ENCODE measurements at regions not wholly inside any gene's neighbourhood (a gene's known extent, or its start where the extent isn't known, plus 50 kb on each side); places are given as distances from the start of the nearest gene placed in this dataset.

DNA sequence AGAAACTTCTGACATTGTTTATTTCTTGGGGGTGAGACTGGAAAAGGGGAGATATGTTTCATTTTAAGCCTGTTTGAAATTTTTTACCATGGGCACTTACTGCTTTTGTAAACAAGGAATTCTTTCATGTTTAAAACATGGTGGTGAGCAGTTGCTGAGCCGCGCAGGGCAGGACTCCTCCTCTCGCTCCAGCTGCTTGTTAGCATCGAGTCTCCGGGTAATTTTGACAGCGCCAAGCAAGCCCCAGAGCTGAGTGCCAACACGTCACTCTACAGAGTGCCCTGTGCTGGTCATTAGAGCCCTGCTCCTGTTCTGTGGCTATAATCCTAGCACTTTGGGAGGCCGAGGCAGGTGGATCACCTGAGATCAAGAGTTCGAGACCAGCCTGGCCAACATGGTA is 116.5 kb upstream of the MSX2 start:
- no peak for DNase-seq (ENCODE audit: low read depth in 4 of 4, low spot score in 2 of 4)

- peak in 2 of 4 donors; percentile 20 to 31 for DNase-seq (ENCODE audit: low read depth in 4 of 4, low spot score in 2 of 4)
Observed at GRCh38 chr5:174608631-174609097, 115.7 kb upstream of the MSX2 start.

GRCh38 chr5:174609116-174609515 is 115.3 kb upstream of the MSX2 start:
- DNase-seq (ENCODE audit: low read depth in 4 of 4, low spot score in 2 of 4) = no peak

- DNase-seq (ENCODE audit: low read depth in 4 of 4, low spot score in 2 of 4) = no peak
Observed at GRCh38 chr5:174610968-174611367, 113.4 kb upstream of the MSX2 start.

DNA sequence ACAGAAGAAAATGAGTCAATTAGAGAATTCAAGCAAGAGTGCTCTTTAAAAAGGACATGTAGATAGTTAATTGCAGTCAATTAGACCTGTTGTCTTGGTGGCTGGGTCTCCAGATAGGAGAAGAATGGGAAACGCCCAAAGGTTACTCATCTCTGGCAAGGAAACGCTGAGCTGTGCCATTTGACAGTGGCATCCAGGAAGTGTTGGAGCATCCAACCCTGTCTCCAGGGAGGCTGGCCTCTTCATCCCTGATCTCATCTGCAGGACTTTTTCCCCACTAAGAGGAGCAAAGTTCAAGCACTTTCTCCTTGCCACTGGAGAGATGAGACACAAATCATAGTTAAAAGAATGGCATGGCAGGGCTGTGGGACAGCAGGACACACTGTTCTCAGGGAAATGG is 111.7 kb upstream of the MSX2 start:
- DNase-seq (ENCODE audit: low read depth in 4 of 4, low spot score in 2 of 4) = no peak

DNA sequence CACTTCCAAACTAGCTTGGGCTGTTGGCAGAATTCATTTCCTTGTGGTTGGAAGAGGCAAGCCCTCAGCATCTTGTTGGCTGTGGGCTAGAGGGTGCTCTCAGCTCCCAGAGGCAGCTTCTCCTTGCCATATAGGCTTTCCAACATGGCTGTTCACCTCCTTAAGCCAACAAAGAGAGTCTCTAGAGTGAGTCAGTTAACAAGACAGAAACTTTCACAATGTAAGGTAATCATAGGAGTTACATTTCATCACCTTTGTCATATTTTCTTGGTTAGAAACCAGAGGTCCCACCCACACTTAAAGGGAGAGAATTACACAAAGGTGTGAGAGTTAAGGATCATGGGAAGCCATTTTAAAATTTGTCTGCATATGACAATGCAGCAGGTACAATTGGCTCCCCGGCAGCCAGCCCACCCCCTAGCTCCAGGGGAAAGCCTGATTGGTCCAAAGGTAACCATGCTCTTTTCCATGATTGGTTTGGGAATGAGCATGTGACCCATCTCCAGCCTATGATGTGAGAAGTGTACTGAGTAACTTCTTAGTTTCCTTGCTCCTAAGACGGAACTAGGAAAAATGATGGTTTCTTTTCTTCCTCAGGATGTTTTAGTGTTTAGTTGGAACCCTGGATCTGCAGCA is 109.8 kb upstream of the MSX2 start:
- DNase-seq (ENCODE audit: low read depth in 4 of 4, low spot score in 2 of 4) = no peak

GRCh38 chr5:174616036-174616435 is 108.3 kb upstream of the MSX2 start:
- no peak for DNase-seq (ENCODE audit: low read depth in 4 of 4, low spot score in 2 of 4)

- DNase-seq (ENCODE audit: low read depth in 4 of 4, low spot score in 2 of 4) = no peak
Observed at GRCh38 chr5:174617285-174617684, 107.1 kb upstream of the MSX2 start.

GRCh38 chr5:174617910-174618309 is 106.5 kb upstream of the MSX2 start:
- no peak for DNase-seq (ENCODE audit: low read depth in 4 of 4, low spot score in 2 of 4)

- DNase-seq (ENCODE audit: low read depth in 4 of 4, low spot score in 2 of 4) = no peak
Observed at GRCh38 chr5:174618589-174618988, 105.8 kb upstream of the MSX2 start.

GRCh38 chr5:174622067-174622466 is 102.3 kb upstream of the MSX2 start:
- no peak for DNase-seq (ENCODE audit: low read depth in 4 of 4, low spot score in 2 of 4)

GRCh38 chr5:174623018-174623417 is 101.4 kb upstream of the MSX2 start:
- no peak for DNase-seq (ENCODE audit: low read depth in 4 of 4, low spot score in 2 of 4)

GRCh38 chr5:174623433-174624019 is 100.9 kb upstream of the MSX2 start:
- DNase-seq (ENCODE audit: low read depth in 4 of 4, low spot score in 2 of 4) = no peak

DNA sequence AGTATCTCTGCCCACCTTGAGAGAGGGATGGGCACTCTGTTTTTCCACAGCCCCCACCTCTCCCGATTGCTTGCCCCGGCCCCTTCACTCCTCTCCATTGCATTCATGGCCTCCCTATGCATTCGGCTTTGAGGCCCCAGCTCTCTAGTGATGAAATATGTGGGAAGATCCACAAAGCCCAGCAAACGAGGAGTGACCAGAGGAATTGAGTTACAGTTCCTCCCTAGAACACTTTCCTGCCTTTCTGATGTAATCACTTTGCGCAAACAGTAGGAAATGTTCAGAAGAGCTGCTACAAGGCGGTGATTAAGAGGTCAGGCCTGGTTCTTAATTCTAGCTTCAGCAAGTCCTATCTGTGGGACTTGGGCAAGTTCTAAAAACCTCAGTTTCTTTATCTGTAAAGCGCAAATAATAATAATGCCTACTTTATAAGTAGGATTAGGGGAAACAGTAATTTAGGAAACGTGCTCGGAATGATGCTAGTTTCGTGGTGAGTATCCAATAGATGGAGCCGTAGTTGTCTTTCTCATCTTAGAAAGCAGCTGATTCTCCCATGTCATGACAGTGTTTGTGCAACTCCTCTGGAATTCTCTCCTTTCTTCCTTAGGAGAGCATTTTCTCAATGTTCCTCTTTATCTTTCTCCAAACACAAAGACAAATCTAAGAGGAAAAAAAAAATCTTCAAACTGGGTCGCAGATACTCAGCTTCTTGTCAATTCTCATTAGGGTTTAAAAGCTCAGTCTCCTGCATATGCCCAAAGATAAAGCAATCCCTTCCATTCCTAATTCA is 99.5 kb upstream of the MSX2 start:
- peak; percentile 24 to 34 (median 26) for DNase-seq (ENCODE audit: low read depth in 4 of 4, low spot score in 2 of 4)

GRCh38 chr5:174625591-174626350 is 98.6 kb upstream of the MSX2 start:
- no peak for DNase-seq (ENCODE audit: low read depth in 4 of 4, low spot score in 2 of 4)

GRCh38 chr5:174626369-174626920 is 97.9 kb upstream of the MSX2 start:
- DNase-seq (ENCODE audit: low read depth in 4 of 4, low spot score in 2 of 4) = no peak

GRCh38 chr5:174636094-174636493 is 88.3 kb upstream of the MSX2 start:
- no peak for DNase-seq (ENCODE audit: low read depth in 4 of 4, low spot score in 2 of 4)

DNA sequence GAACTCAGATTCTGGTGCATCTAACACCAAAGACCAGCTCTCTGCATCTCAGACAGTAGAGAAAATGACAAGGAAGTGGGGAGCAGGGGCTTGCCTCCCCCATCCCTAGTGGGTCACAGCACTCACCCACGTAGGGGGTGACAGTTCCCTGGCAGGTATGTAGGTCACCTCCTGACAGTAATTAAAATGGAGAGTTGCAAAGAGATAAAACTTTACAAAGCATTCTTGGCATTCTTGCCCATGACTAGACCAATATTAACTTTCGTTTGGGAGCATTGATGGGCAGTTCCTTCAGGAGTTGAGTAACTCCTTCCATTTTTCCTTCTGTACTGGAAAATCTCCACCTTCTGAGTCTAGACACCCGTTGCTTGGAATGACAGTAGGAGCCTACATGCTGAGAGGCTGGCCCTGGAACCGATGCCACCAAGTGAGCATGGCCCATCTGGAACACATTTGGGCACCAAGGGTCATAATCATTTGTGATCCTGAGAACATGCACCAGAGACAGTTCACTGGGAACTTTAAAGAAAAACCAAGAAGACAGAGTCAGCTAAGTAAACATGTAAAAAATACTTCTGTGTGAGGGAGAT is 81.5 kb upstream of the MSX2 start:
- no peak for DNase-seq (ENCODE audit: low read depth in 4 of 4, low spot score in 2 of 4)

- DNase-seq (ENCODE audit: low read depth in 4 of 4, low spot score in 2 of 4) = no peak
Observed at GRCh38 chr5:174644436-174644835, 79.9 kb upstream of the MSX2 start.

DNA sequence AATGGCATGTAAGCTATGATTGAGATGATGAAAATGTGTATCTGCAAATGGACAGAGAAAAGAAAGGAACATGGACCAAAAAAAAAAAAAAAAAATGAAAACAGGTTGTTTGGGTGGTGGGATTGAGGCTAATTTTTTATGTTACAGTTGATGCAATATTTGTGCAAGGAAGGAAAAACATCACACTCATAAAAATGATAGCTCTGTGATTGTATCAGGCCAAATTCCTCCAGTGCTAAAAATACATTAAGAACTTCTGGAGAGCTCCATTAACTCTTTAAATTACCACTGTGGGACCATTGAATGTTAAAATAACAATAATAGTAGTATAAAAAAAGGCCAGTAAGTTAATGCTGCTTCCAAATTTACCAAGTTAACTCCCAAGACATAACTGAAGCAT is 79.5 kb upstream of the MSX2 start:
- DNase-seq (ENCODE audit: low read depth in 4 of 4, low spot score in 2 of 4) = no peak

Data from left renal cortex interstitium (tissue), 4 donors.